Adrenal gland (tissue), 9 donors: ENCODE measurements at regions not wholly inside any gene's neighbourhood (a gene's known extent, or its start where the extent isn't known, plus 50 kb on each side); places are given as distances from the start of the nearest gene placed in this dataset.

ENCODE experiments used
- DNase-seq, 7 donors: peaks; one replicate each; pipeline ENCODE4 v3.0.0-alpha.2; 2019 to 2020
- H3K27ac ChIP-seq, 5 donors: fragments of 200-600 bp; sonication (generic) in 4 of 5; 1 replicate in 3 of 5; 2 replicates in 2 of 5; pipeline versions ENCODE4 v1.5.1 to v1.8.0; 2016 to 2020; ENCODE audit warnings: mild to moderate bottlenecking in 1 of 5
- H3K27me3 ChIP-seq: fragments of 200-600 bp; 2 replicates; pipeline ENCODE4 v1.8.0; 2021
- H3K36me3 ChIP-seq, 2 donors: fragments of 200-600 bp; replicated peaks in 1 of 2; 1 replicate in 1 of 2; 2 replicates in 1 of 2; pipeline versions ENCODE4 v1.5.1 to v1.8.0; 2018 to 2022
- H3K4me1 ChIP-seq, 2 donors: fragments of 200-600 bp; replicated peaks in 1 of 2; 1 replicate in 1 of 2; 2 replicates in 1 of 2; pipeline versions ENCODE4 v1.5.1 to v1.8.0; 2018 to 2021
- H3K4me3 ChIP-seq, 4 donors: fragments of 200-600 bp; sonication (generic) in 3 of 4; one replicate each; pipeline ENCODE4 v1.5.1; 2016 to 2018
- H3K9me3 ChIP-seq, 3 donors: fragments of 200-600 bp; sonication (generic) in 1 of 3; replicated peaks in 1 of 3; 1 replicate in 2 of 3; 2 replicates in 1 of 3; pipeline versions ENCODE4 v1.5.1 to v1.8.0; 2016 to 2021
- CTCF ChIP-seq, 6 experiments: fragments of 450-650 bp in 4 of 6; fragments of 200-600 bp in 2 of 6; sonication (generic) in 1 of 6; IDR thresholded peaks; 1 replicate in 5 of 6; 2 replicates in 1 of 6; pipeline versions ENCODE4 v1.5.1 to v1.8.0; 2016 to 2021; ENCODE audit warnings: antibody characterized with exemption in 6 of 6, mild to moderate bottlenecking in 2 of 6, moderate library complexity in 1 of 6
- POLR2A ChIP-seq, 2 donors: fragments of 450-650 bp; IDR thresholded peaks; one replicate each; pipeline ENCODE4 v1.6.1; 2017; ENCODE audit warnings: antibody characterized with exemption in 2 of 2, mild to moderate bottlenecking in 2 of 2, moderate library complexity in 1 of 2
- WGBS, 4 donors: extraction: QIAGEN DNeasy Blood & Tissue Kit in 2 of 4; methylation state at CpG; one replicate each; pipeline versions ENCODE4 v1.1.5 to v1.1.7; 2013 to 2017; 5-methylcytosine and 5-hydroxymethylcytosine counted together
- intact Hi-C, 2 donors: fragments of 100-400 bp; cut with DNase I; formaldehyde crosslinking; loops; one replicate each; pipeline versions ENCODE4 v1.14.1 to v1.15.0; 2022 to 2023
- donor health status: healthy with polysubstance abuse.
- donor health status: Bipolar disorder and iron deficiency.
- donor health status: DM: yes; HTN: yes; CAD: no.
- donor health status: DM: no; HTN: no; CAD: no.
- donor health status: DM: no; HTN: no; CAD: no.

- Histone ChIP-seq H3K4me3 (no peak overlapping the region), H3K27ac (peak overlapping the region in 4 of 5 donors; percentile 35 to 92 (median 81)), H3K27me3 (no peaks in the 10 kb centered on the region), H3K9me3 (no peaks in the 10 kb centered on the region), H3K4me1 (peaks cover 13 to 78% of the 10 kb centered on the region in 2 donors), H3K36me3 (no peaks in the 10 kb centered on the region)
- DNase-seq = peak in 4 of 7 donors; percentile 25 to 69 (median 57)
- 66 to 85% (median 75%) methylated on average over 13 to 16 of the region's 16 CpGs for WGBS, 4 donors
- TF ChIP-seq POLR2A (IDR thresholded peaks at IDR 0.05) (no peak), CTCF (IDR thresholded peaks at IDR 0.05) (no peak)
- intact Hi-C loops = no loop called here
These were observed 140.3 kb upstream of the IER5L start for GRCh38 chr9:129318121-129319075.

GRCh38 chr9:129317179-129318011, 139.3 kb upstream of the IER5L start:
- Histone ChIP-seq H3K27ac (peak overlapping the region in 2 of 5 donors; percentile 90 to 92), H3K4me3 (no peak overlapping the region), H3K27me3 (no peaks in the 10 kb centered on the region), H3K9me3 (no peaks in the 10 kb centered on the region), H3K36me3 (no peaks in the 10 kb centered on the region), H3K4me1 (peaks cover 13 to 68% of the 10 kb centered on the region in 2 donors)
- DNase-seq = peak; percentile 32 to 77 (median 68)
- TF ChIP-seq CTCF (IDR thresholded peaks at IDR 0.05) = no peak
- no peak for TF ChIP-seq POLR2A (IDR thresholded peaks at IDR 0.05)
- intact Hi-C loops = no loop called here
- WGBS, 4 donors = 75 to 79% (median 77%) methylated on average over 9 to 13 of the region's 13 CpGs

GRCh38 chr9:129316281-129317030, 138.4 kb upstream of the IER5L start:
- Histone ChIP-seq H3K27ac (peak overlapping the region in 2 of 5 donors; percentile 86 to 90), H3K4me1 (peaks cover 13 to 58% of the 10 kb centered on the region in 2 donors), H3K27me3 (no peaks in the 10 kb centered on the region), H3K36me3 (no peaks in the 10 kb centered on the region), H3K4me3 (no peak overlapping the region), H3K9me3 (no peaks in the 10 kb centered on the region)
- TF ChIP-seq POLR2A (IDR thresholded peaks at IDR 0.05) = no peak
- intact Hi-C loops = no loop called here
- peak in 3 of 7 donors; percentile 14 to 35 (median 18) for DNase-seq
- WGBS, 4 donors = 79 to 88% (median 86%) methylated on average over 7 to 14 of the region's 14 CpGs

GRCh38 chr9:129313331-129313955, 135.4 kb upstream of the IER5L start:
- Histone ChIP-seq H3K27me3 (no peaks in the 10 kb centered on the region), H3K4me3 (no peak overlapping the region), H3K36me3 (no peaks in the 10 kb centered on the region), H3K4me1 (peaks cover 0 to 30% of the 10 kb centered on the region in 2 donors), H3K9me3 (no peaks in the 10 kb centered on the region), H3K27ac (no peak overlapping the region)
- WGBS, 4 donors = 81 to 94% (median 90%) methylated on average over 9 to 10 of the region's 10 CpGs
- DNase-seq = peak in 3 of 7 donors; percentile 13 to 43 (median 15)
- TF ChIP-seq POLR2A (IDR thresholded peaks at IDR 0.05) (no peak), CTCF (IDR thresholded peaks at IDR 0.05) (no peak)
- intact Hi-C loops = no loop called here
